Islet of Langerhans (tissue), 1 donor: ENCODE measurements at regions not wholly inside any gene's neighbourhood (a gene's known extent, or its start where the extent isn't known, plus 50 kb on each side); places are given as distances from the start of the nearest gene placed in this dataset.

ENCODE experiments used
- FAIRE-seq: peaks from one replicate; lab custom pipeline; 2011; peaks lifted over from hg19 to GRCh38; lab: Jason Lieb, UNC

DNA sequence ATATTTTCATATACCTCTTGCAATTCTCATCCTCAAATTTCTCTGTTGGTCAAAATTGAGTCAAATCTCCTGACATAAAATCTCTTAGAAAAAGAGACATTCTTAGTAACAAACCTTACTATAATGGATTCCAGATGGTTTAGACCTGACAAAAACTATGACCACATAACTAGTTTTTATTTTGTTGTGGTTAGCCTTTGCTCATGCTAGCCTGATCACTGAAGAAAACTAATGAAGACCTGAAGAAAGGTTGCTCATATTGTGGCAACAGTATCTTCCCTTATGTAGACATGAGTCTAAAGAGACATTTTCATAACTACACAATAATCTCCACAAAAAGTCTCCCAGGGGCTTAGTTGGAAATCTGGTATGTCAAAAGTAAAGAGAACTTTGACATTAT lies 274.1 kb upstream of the TMEM161B start:
- no peak for FAIRE-seq

GRCh38 chr5:88540471-88541115 lies 271.9 kb upstream of the TMEM161B start:
- no peak for FAIRE-seq

DNA sequence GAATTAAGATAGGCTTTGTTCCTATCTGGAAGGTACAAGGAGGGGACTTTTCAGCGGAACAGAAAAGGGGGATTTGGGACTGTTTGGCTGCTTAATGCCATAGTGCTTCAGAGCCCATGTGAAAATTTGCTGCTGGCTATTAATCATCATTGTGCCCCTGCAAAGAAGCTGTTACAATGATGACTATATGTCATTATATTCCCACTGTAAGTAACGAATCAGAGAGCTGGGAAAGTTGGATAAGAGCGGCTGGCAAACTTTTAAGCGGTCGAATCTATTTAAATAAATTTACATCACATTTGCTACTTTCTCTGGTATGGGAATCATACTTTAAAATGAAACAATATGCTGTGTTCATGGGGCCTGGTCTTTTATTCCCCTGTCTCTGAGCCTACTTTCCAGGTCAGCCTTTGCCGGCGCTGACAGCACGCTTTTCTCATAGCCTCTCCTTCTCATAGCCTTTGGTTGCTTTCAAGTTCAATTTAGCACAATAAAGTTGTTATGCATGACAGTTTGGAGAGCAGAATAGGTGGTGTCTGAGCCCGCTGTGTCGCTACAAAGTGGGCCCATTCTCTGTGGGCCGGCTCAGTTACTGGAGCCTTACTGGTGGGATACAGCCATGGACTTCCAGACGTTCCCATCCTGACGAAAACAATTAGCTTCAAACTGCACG lies 271.2 kb upstream of the TMEM161B start:
- no peak for FAIRE-seq

DNA sequence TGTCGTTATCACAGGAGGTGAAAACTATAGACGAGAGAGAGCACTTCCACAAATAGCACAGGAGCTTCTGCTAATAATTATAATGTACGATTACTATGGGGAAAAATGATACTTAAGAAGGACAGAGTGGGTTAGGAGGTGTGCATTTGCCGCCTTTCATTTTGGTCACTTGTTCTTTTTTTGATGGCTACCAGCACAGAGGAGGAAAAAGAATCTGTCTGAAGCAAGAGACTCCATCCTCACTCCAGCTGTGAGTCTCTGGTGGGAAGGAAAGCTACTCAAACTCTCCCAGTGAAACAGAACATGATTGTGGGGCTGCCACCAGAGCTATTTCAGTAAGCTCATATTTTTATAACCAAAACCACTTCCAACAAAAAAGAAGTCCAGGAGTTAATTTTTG lies 270.4 kb upstream of the TMEM161B start:
- FAIRE-seq, result no peak

DNA sequence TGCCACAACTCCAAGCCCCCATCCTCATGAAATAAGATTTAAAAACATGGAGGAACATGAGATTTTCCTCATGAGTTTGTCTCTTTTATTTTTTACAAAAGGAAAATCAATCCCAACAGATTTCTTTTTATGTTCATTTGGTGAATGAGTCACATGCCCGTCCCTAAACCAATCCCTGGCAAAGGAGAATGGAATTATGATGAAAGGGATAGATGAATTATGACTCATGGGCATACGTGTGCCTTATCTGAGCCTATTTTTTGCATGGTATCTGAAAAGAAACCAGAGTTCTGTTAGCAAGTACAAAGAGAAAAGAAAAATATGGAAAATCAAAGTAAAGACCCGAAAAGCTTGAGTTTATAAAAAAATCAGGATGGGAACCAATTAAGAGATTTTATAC lies 267.5 kb upstream of the TMEM161B start:
- no peak for FAIRE-seq

DNA sequence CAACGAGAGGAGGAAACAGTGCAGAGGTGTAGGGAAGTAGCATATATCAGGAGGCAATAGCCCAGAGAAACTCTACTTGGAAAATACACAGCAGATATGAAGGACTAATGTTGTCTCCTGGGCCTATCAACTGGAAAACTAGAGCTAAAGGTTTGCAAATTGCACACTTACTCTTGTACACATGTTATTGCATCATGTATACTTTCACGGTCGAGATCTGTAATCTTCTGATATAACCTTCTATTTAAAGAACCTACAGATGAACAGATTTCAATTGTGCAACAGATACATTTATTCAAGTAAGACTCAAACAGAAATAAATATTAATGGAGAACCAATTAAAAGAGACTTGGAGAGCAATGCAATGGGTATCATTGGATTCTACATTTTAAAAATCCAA lies 256.3 kb upstream of the TMEM161B start:
- FAIRE-seq, result no peak

DNA sequence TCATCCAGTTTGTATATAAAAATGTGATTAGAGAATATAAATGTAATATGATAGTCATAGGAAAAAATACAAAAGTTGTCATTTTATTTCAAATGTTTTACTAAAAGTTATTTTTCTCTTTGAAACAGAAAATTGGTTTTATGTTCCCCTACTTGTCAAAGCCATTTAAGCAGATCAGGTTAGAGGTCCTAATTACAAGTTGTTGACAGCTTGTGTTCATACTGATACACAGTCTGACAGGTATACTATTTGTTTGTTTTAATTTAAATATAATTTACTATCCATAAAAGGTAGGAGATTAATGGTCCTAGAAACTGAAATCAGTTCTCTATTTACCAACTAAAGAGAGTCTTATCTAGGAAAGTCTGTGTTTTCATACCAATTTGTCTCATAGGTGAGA lies 250.4 kb upstream of the TMEM161B start:
- FAIRE-seq, result no peak

DNA sequence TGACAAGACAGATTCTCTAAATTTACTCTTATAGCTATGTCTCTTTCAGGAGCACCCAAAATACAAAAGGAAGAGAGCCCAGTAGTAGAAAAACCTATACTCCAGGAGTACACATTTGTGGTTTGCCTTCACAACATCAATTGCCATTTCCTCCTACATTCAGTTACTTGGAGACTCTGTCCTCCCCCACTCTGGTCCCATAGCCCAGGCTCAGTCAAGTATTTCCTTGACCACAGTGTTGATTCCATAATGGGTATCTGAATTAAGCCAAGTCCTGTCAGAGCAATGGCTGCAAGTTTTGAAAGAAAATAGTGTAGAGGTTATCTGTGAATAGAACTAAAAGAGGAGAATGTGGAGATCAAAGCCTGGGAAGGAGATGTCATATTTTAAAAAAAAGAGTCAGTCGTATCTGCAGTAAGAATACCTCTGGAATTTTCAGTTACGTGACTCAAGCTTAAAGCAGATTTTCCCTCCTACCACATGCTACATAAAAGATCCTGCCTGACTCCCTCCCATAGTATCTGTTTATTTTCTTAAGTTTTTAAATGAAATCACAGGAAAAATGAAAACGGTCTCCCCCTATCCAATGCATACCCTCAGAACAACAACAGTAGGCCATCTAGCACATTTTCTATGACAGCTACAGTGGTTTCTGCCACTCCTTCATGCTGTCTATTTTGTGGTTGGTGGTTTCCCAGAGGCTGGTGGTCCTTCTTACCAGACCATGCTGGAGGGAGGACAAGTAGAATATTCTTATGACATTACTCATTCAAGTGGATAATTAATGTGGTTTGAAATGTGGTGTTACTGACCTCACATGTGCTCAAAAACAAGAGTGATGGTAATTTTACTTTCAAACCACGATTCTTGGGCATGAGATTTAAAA lies 249.7 kb upstream of the TMEM161B start:
- FAIRE-seq, result no peak

- no peak for FAIRE-seq
These were observed 247.5 kb upstream of the TMEM161B start for GRCh38 chr5:88515881-88516819.

- FAIRE-seq, result no peak
These were observed 246.4 kb upstream of the TMEM161B start for GRCh38 chr5:88515068-88515467.

GRCh38 chr5:88509403-88509802 lies 240.8 kb upstream of the TMEM161B start:
- no peak for FAIRE-seq

GRCh38 chr5:88507261-88507660 lies 238.6 kb upstream of the TMEM161B start:
- FAIRE-seq, result no peak

GRCh38 chr5:88503406-88503805 lies 234.8 kb upstream of the TMEM161B start:
- FAIRE-seq, result no peak

- FAIRE-seq, result no peak
These were observed 234.3 kb upstream of the TMEM161B start for GRCh38 chr5:88503041-88503345.

- FAIRE-seq, result no peak
These were observed 233.8 kb upstream of the TMEM161B start for GRCh38 chr5:88502179-88503040.

GRCh38 chr5:88495810-88496209 lies 227.2 kb upstream of the TMEM161B start:
- no peak for FAIRE-seq

GRCh38 chr5:88490874-88491273 lies 222.2 kb upstream of the TMEM161B start:
- FAIRE-seq, result no peak

GRCh38 chr5:88489364-88489763 lies 220.7 kb upstream of the TMEM161B start:
- no peak for FAIRE-seq

DNA sequence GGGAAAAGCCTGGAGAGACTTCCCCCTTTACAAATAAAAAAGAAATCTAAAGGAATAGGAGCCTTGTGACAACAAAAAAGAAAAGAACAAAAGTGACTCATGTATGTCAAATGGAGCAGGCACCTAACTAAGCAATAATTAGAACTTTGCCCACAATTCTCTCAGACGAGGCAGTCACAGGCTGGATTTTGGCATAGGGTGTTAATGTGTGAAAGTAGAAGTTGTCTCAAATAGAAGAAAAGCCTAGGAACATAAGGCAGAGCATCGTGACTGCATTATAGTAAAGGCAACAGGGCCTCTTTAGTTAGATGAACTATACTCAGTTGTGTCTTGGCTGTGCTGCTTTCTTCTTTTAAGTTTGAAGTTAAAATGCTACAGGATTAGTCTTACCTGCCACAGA lies 219.9 kb upstream of the TMEM161B start:
- FAIRE-seq, result no peak

DNA sequence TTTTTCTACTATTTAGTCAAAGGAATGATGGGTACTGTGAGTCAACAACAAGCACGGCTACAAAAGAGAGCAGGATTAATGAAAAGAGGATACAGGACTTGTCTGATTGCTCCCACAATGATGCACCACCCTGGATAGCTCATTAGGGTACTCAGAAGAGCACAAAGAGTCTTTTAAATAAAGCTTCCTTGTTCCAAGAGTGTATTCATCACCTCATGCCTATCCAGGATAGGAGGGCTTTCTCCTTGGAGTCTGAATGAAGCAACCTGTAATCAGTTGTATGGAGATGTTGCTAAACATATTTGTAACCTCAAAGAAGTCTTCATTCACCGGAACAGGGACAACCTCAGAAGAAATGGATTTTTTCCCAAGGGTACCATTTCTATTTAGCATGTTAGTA lies 219.5 kb upstream of the TMEM161B start:
- no peak for FAIRE-seq

GRCh38 chr5:88487066-88487465 lies 218.4 kb upstream of the TMEM161B start:
- FAIRE-seq, result no peak
